HepG2 (cell line): ENCODE measurements at regions not wholly inside any gene's neighbourhood (a gene's known extent, or its start where the extent isn't known, plus 50 kb on each side); places are given as distances from the start of the nearest gene placed in this dataset.

ENCODE experiments used
- ATAC-seq: fragments of 200-7000 bp; cut with Tn5 transposase; 3 replicates; pipeline ENCODE4 v1.9.1; 2020; ENCODE audit warnings: mild to moderate bottlenecking, moderate library complexity
- BruUV-seq: library from RNA; stranded (reverse); fragments of 400-500 nt; replicated peaks from 2 replicates; lab custom pipeline; 2021; lab: Mats Ljungman, UMichigan
- CTCF ChIA-PET: fragments of 300-600 bp; formaldehyde crosslinking; extraction: SDS; loops from one replicate; lab custom pipeline; 2021; ENCODE audit warnings: low total read pairs, inconsistent platforms, low intra/inter-chr PET ratio; lab: Yijun Ruan, JAX
- POLR2A ChIA-PET: fragments of 350-600 bp; sonication (Branson Sonifier 250); formaldehyde crosslinking; loops from one replicate; lab custom pipeline; 2020; ENCODE audit warnings: antibody characterized with exemption, inconsistent platforms; lab: Yijun Ruan, JAX
- DNase-seq: peaks from one replicate; pipeline ENCODE4 v3.0.0-alpha.2; 2015; ENCODE audit warnings: low spot score
- FAIRE-seq: peaks from 3 replicates; lab custom pipeline; 2011; peaks lifted over from hg19 to GRCh38; lab: Jason Lieb, UNC
- H2AFZ ChIP-seq: one replicate; pipeline ENCODE4 v1.6.1; 2011; ENCODE audit warnings: low read length, inconsistent platforms
- H3K27ac ChIP-seq: fragments of 300-600 bp; 3 replicates; pipeline ENCODE4 v1.8.0; 2011; ENCODE audit warnings: mixed run types, mild to moderate bottlenecking, mixed read lengths, low read length, inconsistent platforms; ENCODE audit not compliant: insufficient read depth; ENCODE audit errors: extremely low read length
- H3K27me3 ChIP-seq, 2 experiments: fragments of 200-600 bp in 1 of 2; 2 replicates in 1 of 2; 3 replicates in 1 of 2; pipeline versions ENCODE4 v1.6.0 to v1.8.0; 2011; ENCODE audit warnings: low read length in 2 of 2, mild to moderate bottlenecking in 2 of 2, moderate library complexity in 2 of 2, inconsistent platforms in 1 of 2; ENCODE audit not compliant: insufficient read depth in 2 of 2, control insufficient read depth in 1 of 2
- H3K36me3 ChIP-seq, 2 experiments: fragments of 200-600 bp in 1 of 2; replicated peaks in 1 of 2; 2 replicates in 1 of 2; 3 replicates in 1 of 2; pipeline versions ENCODE4 v1.5.1 to v1.8.0; 2011; ENCODE audit warnings: low read length in 2 of 2, inconsistent platforms in 1 of 2; ENCODE audit not compliant: insufficient read depth in 2 of 2, control insufficient read depth in 1 of 2
- H3K4me1 ChIP-seq: 2 replicates; pipeline ENCODE4 v1.5.1; 2012; ENCODE audit warnings: low read length, inconsistent platforms; ENCODE audit not compliant: insufficient read depth
- H3K4me2 ChIP-seq: 2 replicates; pipeline ENCODE4 v1.6.0; 2011; ENCODE audit warnings: low read depth, low read length, inconsistent platforms
- H3K4me3 ChIP-seq, 3 experiments: fragments of 200-600 bp in 1 of 3; sonication (generic), shearing (Covaris generic) in 1 of 3; replicated peaks in 1 of 3; 2 replicates each; pipeline ENCODE4 v1.5.1; 2011 to 2016; ENCODE audit warnings: low read length in 3 of 3, inconsistent platforms in 2 of 3, low read depth in 2 of 3, mild to moderate bottlenecking in 2 of 3, control low read depth in 1 of 3, mixed read lengths in 1 of 3; ENCODE audit not compliant: insufficient read depth in 1 of 3
- H3K79me2 ChIP-seq: one replicate; pipeline ENCODE4 v1.6.1; 2011; ENCODE audit warnings: low read length, inconsistent platforms; ENCODE audit not compliant: insufficient read depth
- H3K9ac ChIP-seq: 2 replicates; pipeline ENCODE4 v1.6.0; 2011; ENCODE audit warnings: mild to moderate bottlenecking, low read depth, low read length, inconsistent platforms; ENCODE audit not compliant: insufficient read depth
- H3K9me3 ChIP-seq: 2 replicates; pipeline ENCODE4 v1.5.1; 2012; ENCODE audit warnings: mild to moderate bottlenecking, low read length
- H4K20me1 ChIP-seq: 2 replicates; pipeline ENCODE4 v1.6.0; 2011; ENCODE audit warnings: inconsistent platforms, mild to moderate bottlenecking, low read length, moderate library complexity; ENCODE audit not compliant: insufficient read depth
- ATF7-NPFF ChIP-seq: sonication (generic); formaldehyde crosslinking; IDR thresholded peaks from 2 replicates; pipeline ENCODE4 v1.8.1; 2023; ENCODE audit warnings: mild to moderate bottlenecking, low read depth, missing genetic modification reagents, moderate library complexity
- DNMT3B ChIP-seq: conservative IDR thresholded peaks from 2 replicates; pipeline ENCODE4 v1.6.1; 2016; ENCODE audit warnings: missing biosample characterization, control low read depth
- ELF1 ChIP-seq: sonication (generic); formaldehyde crosslinking; IDR thresholded peaks from 2 replicates; pipeline ENCODE4 v1.4.0; 2020; ENCODE audit warnings: missing genetic modification reagents
- ELF4 ChIP-seq: sonication (generic); formaldehyde crosslinking; IDR thresholded peaks from 2 replicates; pipeline ENCODE4 v1.5.0; 2020; ENCODE audit warnings: missing genetic modification reagents, mild to moderate bottlenecking, moderate library complexity, borderline replicate concordance
- HNRNPH1 ChIP-seq: fragments of 200-400 bp; formaldehyde crosslinking; optimal IDR thresholded peaks from 2 replicates; pipeline ENCODE3; 2017; ENCODE audit warnings: mild to moderate bottlenecking, low read depth, low read length
- KDM4B ChIP-seq: sonication (generic); formaldehyde crosslinking; IDR thresholded peaks from 2 replicates; pipeline ENCODE4 v1.4.0; 2020; ENCODE audit warnings: missing genetic modification reagents
- NR2F2 ChIP-seq: IDR thresholded peaks from 2 replicates; pipeline ENCODE4 v1.6.1; 2012; ENCODE audit warnings: low read depth, inconsistent platforms, borderline replicate concordance
- NR2F6 ChIP-seq, 2 experiments: IDR thresholded peaks; 2 replicates each; pipeline ENCODE4 v1.6.1; 2016; ENCODE audit warnings: antibody characterized with exemption in 1 of 2, mild to moderate bottlenecking in 1 of 2
- RAD21 ChIP-seq: fragments of 450-650 bp; formaldehyde crosslinking; IDR thresholded peaks from 2 replicates; pipeline ENCODE4 v1.5.0; 2020; ENCODE audit warnings: mild to moderate bottlenecking
- SAFB2 ChIP-seq: sonication (generic); formaldehyde crosslinking; IDR thresholded peaks from 2 replicates; pipeline ENCODE4 v1.5.1; 2020; ENCODE audit warnings: missing genetic modification reagents, low read depth, mild to moderate bottlenecking, borderline replicate concordance
- YEATS2 ChIP-seq: sonication (generic); formaldehyde crosslinking; IDR thresholded peaks from 2 replicates; pipeline ENCODE4 v1.4.0; 2020; ENCODE audit warnings: missing genetic modification reagents, borderline replicate concordance
- ZNF136 ChIP-seq: sonication (generic); formaldehyde crosslinking; IDR thresholded peaks from 2 replicates; pipeline ENCODE4 v1.8.1; 2022; ENCODE audit warnings: low read depth, mild to moderate bottlenecking, moderate library complexity, missing genetic modification reagents
- ZNF234 ChIP-seq: sonication (generic); formaldehyde crosslinking; conservative IDR thresholded peaks from 2 replicates; pipeline ENCODE4 v1.5.1; 2020; ENCODE audit warnings: mild to moderate bottlenecking, missing genetic modification reagents
- ZNF3 ChIP-seq: IDR thresholded peaks from 2 replicates; pipeline ENCODE4 v1.7.0; 2017; ENCODE audit warnings: inconsistent platforms
- ZNF598 ChIP-seq: sonication (generic); formaldehyde crosslinking; IDR thresholded peaks from 2 replicates; pipeline ENCODE4 v1.5.1; 2020; ENCODE audit warnings: mild to moderate bottlenecking, missing genetic modification reagents, borderline replicate concordance
- ZSCAN30 ChIP-seq: sonication (generic); formaldehyde crosslinking; IDR thresholded peaks from 2 replicates; pipeline ENCODE4 v1.5.0; 2020; ENCODE audit warnings: mild to moderate bottlenecking, missing genetic modification reagents
- WGBS: methylation state at CpG from one replicate; pipeline ENCODE4 v1.1.6; 2017; ENCODE audit warnings: low lambda C conversion rate; 5-methylcytosine and 5-hydroxymethylcytosine counted together
- in situ Hi-C: cut with HindIII; loops from 2 replicates; pipeline ENCODE4 v1.10.0; 2017; ENCODE audit warnings: low pct_unique_long_range_greater_than_20kb; ENCODE audit not compliant: extremely low pct_ligation_motif_present
- intact Hi-C: fragments of 100-400 bp; cut with micrococcal nuclease; formaldehyde crosslinking; loops from one replicate; pipeline ENCODE4 v1.10.0; 2022; ENCODE audit not compliant: unreplicated experiment
- TF ChIP-seq, protein P1 (sequence below): sonication (generic); formaldehyde crosslinking; IDR thresholded peaks from 2 replicates; pipeline ENCODE4 v1.8.1; 2023; ENCODE audit warnings: mild to moderate bottlenecking, missing genetic modification reagents
- TF ChIP-seq, protein P2 (sequence below): sonication (generic); formaldehyde crosslinking; IDR thresholded peaks from 2 replicates; pipeline ENCODE4 v1.4.0; 2020; ENCODE audit warnings: missing genetic modification reagents
- TF ChIP-seq, protein P3 (sequence below): sonication (generic); formaldehyde crosslinking; IDR thresholded peaks from 2 replicates; pipeline ENCODE4 v1.8.1; 2022; ENCODE audit warnings: low read depth, mild to moderate bottlenecking, missing genetic modification reagents

DNA sequence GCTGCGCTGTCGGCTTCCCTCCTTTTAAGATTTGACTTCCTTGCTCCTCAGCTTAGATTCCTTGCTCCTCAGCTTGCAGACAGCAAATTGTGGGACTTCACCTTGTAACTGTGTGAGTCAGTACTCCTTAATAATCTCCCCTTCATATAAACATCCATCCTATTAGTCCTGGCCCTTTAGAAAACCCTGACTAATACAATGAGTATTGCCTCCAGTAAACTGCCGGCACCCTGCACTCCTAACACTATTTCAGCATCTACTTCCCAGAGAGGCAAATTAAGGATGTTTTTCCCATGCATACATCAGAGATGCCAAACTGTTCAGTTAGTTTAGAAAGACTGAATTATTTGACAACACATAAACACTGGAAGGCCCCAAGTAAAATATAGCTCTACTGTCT lies 611.3 kb upstream of the TMEM132C start:
- in situ Hi-C loops = no loop called here
- H3K27ac ChIP-seq = no peak overlapping the region
- ChIA-PET POLR2A (no interaction called here), CTCF (no interaction called here)
- DNase-seq = no peak
- H3K9ac ChIP-seq = no peak overlapping the region
- no peaks in the 10 kb centered on the region for H3K27me3 ChIP-seq
- H3K36me3 ChIP-seq = no peaks in the 10 kb centered on the region
- no peaks in the 10 kb centered on the region for H3K79me2 ChIP-seq
- ATAC-seq = no peak
- BruUV-seq = no TSS peak
- H3K4me1 ChIP-seq = no peaks in the 10 kb centered on the region
- WGBS = 40% methylated on average over 3 of the region's 3 CpGs
- no peaks in the 10 kb centered on the region for H4K20me1 ChIP-seq
- H3K4me3 ChIP-seq = no peak overlapping the region
- no peak for FAIRE-seq
- no peaks in the 10 kb centered on the region; the same call in 1 of the 2 replicates for H3K9me3 ChIP-seq
- TF ChIP-seq KDM4B (CRISPR knock-in tag) (no peak), ELF1 (CRISPR knock-in tag) (no peak), NR2F2 (no peak), ZNF3 (no peak), DNMT3B (CRISPR knock-in tag) (no peak), RAD21 (CRISPR knock-in tag) (no peak), HNRNPH1 (no peak), ATF7-NPFF (CRISPR knock-in tag) (no peak), ZNF234 (CRISPR knock-in tag) (no peak), ZNF598 (CRISPR knock-in tag) (no peak), NR2F6 (IDR thresholded peaks at IDR 0.05) (no peak), NR2F6 (CRISPR knock-in tag; IDR thresholded peaks at IDR 0.05) (no peak), ZSCAN30 (CRISPR knock-in tag) (no peak), ZNF136 (CRISPR knock-in tag) (no peak), SAFB2 (CRISPR knock-in tag) (no peak), ELF4 (no peak), YEATS2 (CRISPR knock-in tag) (no peak)
- TF ChIP-seq, protein P1, sequence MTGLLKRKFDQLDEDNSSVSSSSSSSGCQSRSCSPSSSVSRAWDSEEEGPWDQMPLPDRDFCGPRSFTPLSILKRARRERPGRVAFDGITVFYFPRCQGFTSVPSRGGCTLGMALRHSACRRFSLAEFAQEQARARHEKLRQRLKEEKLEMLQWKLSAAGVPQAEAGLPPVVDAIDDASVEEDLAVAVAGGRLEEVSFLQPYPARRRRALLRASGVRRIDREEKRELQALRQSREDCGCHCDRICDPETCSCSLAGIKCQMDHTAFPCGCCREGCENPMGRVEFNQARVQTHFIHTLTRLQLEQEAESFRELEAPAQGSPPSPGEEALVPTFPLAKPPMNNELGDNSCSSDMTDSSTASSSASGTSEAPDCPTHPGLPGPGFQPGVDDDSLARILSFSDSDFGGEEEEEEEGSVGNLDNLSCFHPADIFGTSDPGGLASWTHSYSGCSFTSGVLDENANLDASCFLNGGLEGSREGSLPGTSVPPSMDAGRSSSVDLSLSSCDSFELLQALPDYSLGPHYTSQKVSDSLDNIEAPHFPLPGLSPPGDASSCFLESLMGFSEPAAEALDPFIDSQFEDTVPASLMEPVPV = no peak
- TF ChIP-seq, protein P2, sequence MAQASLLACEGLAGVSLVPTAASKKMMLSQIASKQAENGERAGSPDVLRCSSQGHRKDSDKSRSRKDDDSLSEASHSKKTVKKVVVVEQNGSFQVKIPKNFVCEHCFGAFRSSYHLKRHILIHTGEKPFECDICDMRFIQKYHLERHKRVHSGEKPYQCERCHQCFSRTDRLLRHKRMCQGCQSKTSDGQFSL (CRISPR knock-in tag) = no peak
- TF ChIP-seq, protein P3, sequence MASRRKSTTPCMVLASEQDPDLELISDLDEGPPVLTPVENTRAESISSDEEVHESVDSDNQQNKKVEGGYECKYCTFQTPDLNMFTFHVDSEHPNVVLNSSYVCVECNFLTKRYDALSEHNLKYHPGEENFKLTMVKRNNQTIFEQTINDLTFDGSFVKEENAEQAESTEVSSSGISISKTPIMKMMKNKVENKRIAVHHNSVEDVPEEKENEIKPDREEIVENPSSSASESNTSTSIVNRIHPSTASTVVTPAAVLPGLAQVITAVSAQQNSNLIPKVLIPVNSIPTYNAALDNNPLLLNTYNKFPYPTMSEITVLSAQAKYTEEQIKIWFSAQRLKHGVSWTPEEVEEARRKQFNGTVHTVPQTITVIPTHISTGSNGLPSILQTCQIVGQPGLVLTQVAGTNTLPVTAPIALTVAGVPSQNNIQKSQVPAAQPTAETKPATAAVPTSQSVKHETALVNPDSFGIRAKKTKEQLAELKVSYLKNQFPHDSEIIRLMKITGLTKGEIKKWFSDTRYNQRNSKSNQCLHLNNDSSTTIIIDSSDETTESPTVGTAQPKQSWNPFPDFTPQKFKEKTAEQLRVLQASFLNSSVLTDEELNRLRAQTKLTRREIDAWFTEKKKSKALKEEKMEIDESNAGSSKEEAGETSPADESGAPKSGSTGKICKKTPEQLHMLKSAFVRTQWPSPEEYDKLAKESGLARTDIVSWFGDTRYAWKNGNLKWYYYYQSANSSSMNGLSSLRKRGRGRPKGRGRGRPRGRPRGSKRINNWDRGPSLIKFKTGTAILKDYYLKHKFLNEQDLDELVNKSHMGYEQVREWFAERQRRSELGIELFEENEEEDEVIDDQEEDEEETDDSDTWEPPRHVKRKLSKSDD (CRISPR knock-in tag) = no peak
- H2AFZ ChIP-seq = no peak overlapping the region
- H3K4me2 ChIP-seq = no peak overlapping the region
- intact Hi-C loops = no loop called here
